GM10266 (cell line): ENCODE measurements at regions not wholly inside any gene's neighbourhood (a gene's known extent, or its start where the extent isn't known, plus 50 kb on each side); places are given as distances from the start of the nearest gene placed in this dataset.

ENCODE experiments used
- DNase-seq: peaks from one replicate; pipeline ENCODE4 v3.0.0; 2012; ENCODE audit errors: extremely low spot score
- TF ChIP-seq, protein P1 (sequence below): IDR thresholded peaks from 2 replicates; pipeline ENCODE4 v1.5.1; 2012; ENCODE audit warnings: mild to moderate bottlenecking, low read depth; ENCODE audit not compliant: control insufficient read depth, insufficient read depth; ENCODE audit errors: missing control alignments

DNA sequence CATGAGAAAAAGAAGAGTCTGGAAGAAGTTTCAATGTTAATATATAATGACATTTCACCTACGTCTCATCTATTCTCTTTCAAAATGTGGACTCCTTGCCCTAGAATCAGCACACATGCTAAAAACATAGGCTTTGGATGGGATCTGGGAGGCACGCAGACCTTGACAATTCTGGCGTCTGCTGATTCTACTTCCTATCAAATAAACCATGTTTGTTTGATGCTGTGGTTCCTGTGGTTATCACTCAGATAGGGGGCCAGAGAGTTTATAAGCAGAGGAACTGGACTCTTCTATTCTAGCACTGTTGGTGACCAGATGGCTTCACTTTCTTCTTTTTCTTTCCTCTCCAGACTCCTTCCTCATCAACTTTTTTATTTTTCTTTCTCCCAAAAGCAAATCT lies 336.8 kb downstream of the DIPK2A start:
- TF ChIP-seq, protein P1, sequence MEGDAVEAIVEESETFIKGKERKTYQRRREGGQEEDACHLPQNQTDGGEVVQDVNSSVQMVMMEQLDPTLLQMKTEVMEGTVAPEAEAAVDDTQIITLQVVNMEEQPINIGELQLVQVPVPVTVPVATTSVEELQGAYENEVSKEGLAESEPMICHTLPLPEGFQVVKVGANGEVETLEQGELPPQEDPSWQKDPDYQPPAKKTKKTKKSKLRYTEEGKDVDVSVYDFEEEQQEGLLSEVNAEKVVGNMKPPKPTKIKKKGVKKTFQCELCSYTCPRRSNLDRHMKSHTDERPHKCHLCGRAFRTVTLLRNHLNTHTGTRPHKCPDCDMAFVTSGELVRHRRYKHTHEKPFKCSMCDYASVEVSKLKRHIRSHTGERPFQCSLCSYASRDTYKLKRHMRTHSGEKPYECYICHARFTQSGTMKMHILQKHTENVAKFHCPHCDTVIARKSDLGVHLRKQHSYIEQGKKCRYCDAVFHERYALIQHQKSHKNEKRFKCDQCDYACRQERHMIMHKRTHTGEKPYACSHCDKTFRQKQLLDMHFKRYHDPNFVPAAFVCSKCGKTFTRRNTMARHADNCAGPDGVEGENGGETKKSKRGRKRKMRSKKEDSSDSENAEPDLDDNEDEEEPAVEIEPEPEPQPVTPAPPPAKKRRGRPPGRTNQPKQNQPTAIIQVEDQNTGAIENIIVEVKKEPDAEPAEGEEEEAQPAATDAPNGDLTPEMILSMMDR: no peak

DNA sequence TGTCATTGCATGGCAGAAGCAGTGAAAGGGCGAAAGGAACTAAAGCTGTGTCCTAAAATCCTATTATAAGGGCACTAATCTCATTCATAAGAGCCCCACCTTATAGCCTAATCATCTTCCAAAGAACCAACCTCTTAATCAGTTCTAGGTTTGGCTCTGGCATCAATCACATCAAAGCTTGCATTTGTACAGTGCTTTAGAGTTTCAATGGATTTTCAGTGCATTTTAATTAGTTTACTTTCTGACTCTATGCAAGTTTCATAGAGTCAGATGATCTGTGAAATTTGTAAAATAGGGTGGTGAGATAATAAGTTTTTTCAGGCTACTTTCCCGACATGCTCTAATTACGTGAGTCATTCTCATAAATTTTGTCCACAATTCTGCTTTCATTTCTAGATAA lies 341.1 kb downstream of the DIPK2A start:
- TF ChIP-seq, protein P1: no peak
- no peak for DNase-seq

More for the DNA sequence above, 336.8 kb downstream of the DIPK2A start:
- no peak for DNase-seq

DNA sequence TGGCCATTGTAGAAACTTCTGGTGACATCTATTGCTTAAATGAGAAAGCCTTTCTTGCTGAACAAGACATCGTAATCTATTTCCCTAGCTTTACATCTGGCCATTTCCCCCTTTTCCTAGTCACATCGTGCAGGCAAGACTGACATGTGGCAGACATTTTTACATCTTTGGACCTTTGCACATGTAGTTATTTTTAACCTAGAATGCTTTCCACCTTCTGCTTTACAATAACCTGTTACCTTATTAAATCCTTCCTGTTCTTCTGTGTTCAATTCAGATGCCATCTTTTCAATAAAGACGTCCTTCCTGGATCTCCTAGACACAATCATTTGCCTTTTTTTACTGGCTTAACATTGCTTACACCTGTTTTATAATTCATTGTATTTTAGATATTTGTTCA lies 343.3 kb downstream of the DIPK2A start:
- TF ChIP-seq, protein P1: no peak
- DNase-seq: no peak

DNA sequence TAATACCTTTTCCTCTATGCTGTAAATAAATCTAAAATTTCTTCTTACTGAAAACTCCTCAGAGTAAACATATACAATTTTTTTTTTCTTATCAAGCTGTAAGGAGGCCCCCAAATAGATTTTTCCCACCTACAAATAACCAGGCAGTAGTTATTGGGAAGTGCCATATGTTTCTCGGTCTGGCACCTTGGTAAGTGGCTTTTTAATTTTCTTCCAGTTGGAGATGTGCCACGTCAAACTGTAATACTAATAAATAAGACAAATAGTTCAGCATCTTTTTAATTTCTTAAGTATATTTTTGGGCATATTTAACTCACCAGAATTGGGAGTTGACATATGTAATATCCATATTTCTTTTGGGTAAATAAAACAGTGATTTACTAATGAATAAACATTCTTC lies 346.3 kb downstream of the DIPK2A start:
- TF ChIP-seq, protein P1: no peak
- DNase-seq: no peak

DNA sequence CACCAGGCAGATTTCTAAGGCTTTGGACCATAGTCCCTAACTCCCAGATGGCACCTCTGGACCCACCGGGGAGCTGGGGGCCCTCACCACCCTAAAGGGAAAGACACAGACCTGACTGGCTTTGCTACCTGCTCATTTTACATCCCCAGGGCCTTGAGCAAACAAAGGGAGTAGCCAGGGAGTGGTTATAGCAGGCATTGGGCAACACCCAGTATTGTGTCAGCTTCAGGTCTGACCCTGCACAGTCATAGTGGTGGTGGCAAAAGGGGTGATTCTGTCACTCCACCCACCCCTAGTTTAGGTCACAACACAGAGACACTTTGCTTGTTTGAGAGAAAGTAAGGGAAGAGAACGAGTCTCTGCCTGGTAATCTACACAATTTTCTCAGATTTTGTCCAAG lies 352.5 kb downstream of the DIPK2A start:
- TF ChIP-seq, protein P1: no peak
- no peak for DNase-seq

DNA sequence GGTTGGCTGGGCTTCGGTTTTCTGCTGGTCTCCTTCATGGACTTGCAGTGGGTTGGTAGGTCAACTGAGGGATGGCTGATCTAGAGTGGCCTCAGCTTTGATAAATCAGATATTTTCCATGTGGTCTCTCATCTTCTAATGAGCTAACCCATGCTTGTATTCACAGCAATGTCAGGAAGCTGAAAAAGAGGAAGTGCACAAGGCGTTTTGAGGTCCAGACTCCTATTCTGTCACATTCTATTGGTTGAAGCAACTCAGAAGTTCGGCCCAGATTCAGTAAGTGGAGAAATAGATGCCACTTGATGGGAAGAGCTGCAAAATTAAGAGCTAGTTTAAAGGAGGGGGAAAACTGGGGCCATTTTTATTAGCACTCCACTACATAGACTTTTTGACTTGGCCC lies 361.2 kb downstream of the DIPK2A start:
- TF ChIP-seq, protein P1: no peak
- DNase-seq: no peak

DNA sequence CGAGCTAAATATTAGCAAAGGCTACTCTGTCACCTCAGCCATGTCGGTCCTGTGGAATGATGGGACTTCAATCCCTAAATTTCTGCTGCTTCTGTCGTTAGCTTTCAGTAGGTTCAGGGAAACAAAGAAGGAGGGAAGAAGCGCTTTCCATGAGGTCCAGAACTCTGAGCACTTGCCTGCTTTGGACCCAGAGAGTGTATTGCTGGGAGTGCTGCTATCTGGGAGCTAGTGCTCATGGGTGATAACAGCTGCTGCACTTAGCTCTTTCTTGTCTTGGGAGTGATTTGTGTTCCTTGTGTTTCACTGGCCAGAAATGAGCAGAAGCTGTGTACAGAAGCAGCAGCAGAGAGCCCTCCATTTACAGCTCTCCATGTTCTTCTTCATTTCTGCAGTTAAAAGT lies 369.8 kb downstream of the DIPK2A start:
- TF ChIP-seq, protein P1: no peak

More for the DNA sequence above, 369.8 kb downstream of the DIPK2A start:
- no peak for DNase-seq
